A549 (cell line): ENCODE measurements at regions not wholly inside any gene's neighbourhood (a gene's known extent, or its start where the extent isn't known, plus 50 kb on each side); places are given as distances from the start of the nearest gene placed in this dataset.

Experiments used
- ATAC-seq, 2 experiments: fragments of 200-7000 bp in 1 of 2; fragments of >200 bp in 1 of 2; cut with Nextera tagmentation in 1 of 2; cut with Tn5 transposase in 1 of 2; 3 replicates each; pipeline versions ENCODE4 v1.8.0 to v1.9.1; 2018 to 2020; ENCODE audit warnings: mild to moderate bottlenecking in 1 of 2, moderate library complexity in 1 of 2
- CTCF ChIA-PET: fragments of 300-600 bp; sonication (Branson Sonifier 250); formaldehyde crosslinking; extraction: SDS; loops from one replicate; lab custom pipeline; 2021; ENCODE audit warnings: antibody characterized with exemption, inconsistent platforms; lab: Yijun Ruan, JAX
- POLR2A ChIA-PET: fragments of 350-600 bp; formaldehyde crosslinking; extraction: SDS; loops from one replicate; lab custom pipeline; 2021; ENCODE audit warnings: antibody characterized with exemption, inconsistent platforms; lab: Yijun Ruan, JAX
- DNase-seq, 2 experiments: peaks; one replicate each; pipeline versions ENCODE4 v3.0.0 to v3.0.0-alpha.2; 2011 to 2016; ENCODE audit warnings: low read depth in 1 of 2, low spot score in 1 of 2
- FAIRE-seq: peaks from 2 replicates; lab custom pipeline; 2011; peaks lifted over from hg19 to GRCh38; lab: Jason Lieb, UNC
- H3K27ac ChIP-seq, 2 experiments: fragments of >200 bp; sonication (Bioruptor Twin); formaldehyde crosslinking; 3 replicates each; pipeline ENCODE4 v1.5.1; 2016 to 2017
- H3K4me1 ChIP-seq: fragments of >200 bp; sonication (Bioruptor Twin); formaldehyde crosslinking; 3 replicates; pipeline ENCODE4 v1.6.1; 2016
- H3K4me2 ChIP-seq: fragments of >200 bp; sonication (Bioruptor Twin); formaldehyde crosslinking; 3 replicates; pipeline ENCODE4 v1.6.1; 2016
- H3K4me3 ChIP-seq: fragments of >200 bp; sonication (Bioruptor Twin); formaldehyde crosslinking; 3 replicates; pipeline ENCODE4 v1.5.1; 2016
- H3K9me3 ChIP-seq: fragments of >200 bp; sonication (Bioruptor Twin); formaldehyde crosslinking; 3 replicates; pipeline ENCODE4 v1.6.1; 2016
- CBX2 ChIP-seq: fragments of 200-600 bp; sonication (generic); IDR thresholded peaks from 2 replicates; pipeline ENCODE4 v1.6.1; 2016; ENCODE audit warnings: low read depth, mild to moderate bottlenecking, borderline replicate concordance
- CHD2 ChIP-seq: fragments of 150-350 bp; IDR thresholded peaks from 2 replicates; pipeline ENCODE4 v1.6.1; 2014; ENCODE audit warnings: low read length; ENCODE audit not compliant: partially characterized antibody
- ESRRA ChIP-seq: fragments of 150-350 bp; IDR thresholded peaks from 2 replicates; pipeline ENCODE4 v1.6.1; 2014; ENCODE audit warnings: mild to moderate bottlenecking, low read length, borderline replicate concordance
- HMGXB4 ChIP-seq: fragments of 250-450 bp; sonication (Bioruptor Pico); IDR thresholded peaks from 2 replicates; pipeline ENCODE4 v1.5.0; 2021; ENCODE audit warnings: mild to moderate bottlenecking, moderate library complexity, borderline replicate concordance
- HOXA7 ChIP-seq: fragments of 250-450 bp; sonication (Bioruptor Pico); IDR thresholded peaks from 2 replicates; pipeline ENCODE4 v1.5.0; 2020; ENCODE audit warnings: mild to moderate bottlenecking, moderate library complexity
- HOXB5 ChIP-seq: fragments of 250-450 bp; sonication (Bioruptor Pico); IDR thresholded peaks from 2 replicates; pipeline ENCODE4 v1.5.0; 2020; ENCODE audit warnings: mild to moderate bottlenecking, moderate library complexity
- JUN ChIP-seq, 2 experiments: fragments of >200 bp; sonication (Bioruptor Twin); formaldehyde crosslinking; IDR thresholded peaks; 2 replicates in 1 of 2; 3 replicates in 1 of 2; pipeline ENCODE4 v1.6.1; 2016 to 2017
- KDM1A ChIP-seq: fragments of 200-600 bp; sonication (generic); IDR thresholded peaks from 2 replicates; pipeline ENCODE4 v1.6.1; 2016; ENCODE audit warnings: low read depth, mild to moderate bottlenecking
- MAZ ChIP-seq: fragments of 150-350 bp; IDR thresholded peaks from 2 replicates; pipeline ENCODE4 v1.6.1; 2014; ENCODE audit warnings: antibody characterized with exemption, low read depth, low read length, borderline replicate concordance
- NR3C1 ChIP-seq: fragments of >200 bp; sonication (Bioruptor Twin); formaldehyde crosslinking; IDR thresholded peaks from 3 replicates; pipeline ENCODE4 v1.6.1; 2017
- RAD21 ChIP-seq, 2 experiments: fragments of >200 bp in 1 of 2; sonication (Bioruptor Twin) in 1 of 2; formaldehyde crosslinking in 1 of 2; IDR thresholded peaks in 1 of 2; conservative IDR thresholded peaks in 1 of 2; 2 replicates in 1 of 2; 3 replicates in 1 of 2; pipeline ENCODE4 v1.6.1; 2012 to 2018; ENCODE audit warnings: inconsistent platforms in 1 of 2
- RNF2 ChIP-seq: fragments of 200-600 bp; sonication (generic); IDR thresholded peaks from 2 replicates; pipeline ENCODE4 v1.6.1; 2016; ENCODE audit warnings: low read depth, mild to moderate bottlenecking, antibody characterized with exemption, moderate library complexity, borderline replicate concordance
- SMC3 ChIP-seq: fragments of >200 bp; sonication (Bioruptor Twin); formaldehyde crosslinking; IDR thresholded peaks from 3 replicates; pipeline ENCODE4 v1.6.1; 2018; ENCODE audit warnings: inconsistent platforms
- SREBF2 ChIP-seq: fragments of 450-650 bp; IDR thresholded peaks from 2 replicates; pipeline ENCODE4 v1.6.1; 2014; ENCODE audit warnings: mild to moderate bottlenecking, moderate library complexity
- TP53 ChIP-seq: fragments of 250-450 bp; sonication (Bioruptor Pico); IDR thresholded peaks from 2 replicates; pipeline ENCODE4 v1.5.0; 2021; ENCODE audit warnings: mild to moderate bottlenecking, moderate library complexity
- ZFP36 ChIP-seq: fragments of 450-650 bp; IDR thresholded peaks from 2 replicates; pipeline ENCODE4 v1.6.1; 2014; ENCODE audit warnings: borderline replicate concordance; ENCODE audit not compliant: partially characterized antibody
- ZSCAN20 ChIP-seq: fragments of 250-450 bp; sonication (Bioruptor Pico); IDR thresholded peaks from 2 replicates; pipeline ENCODE4 v1.8.0; 2022; ENCODE audit warnings: mild to moderate bottlenecking, moderate library complexity
- WGBS: methylation state at CpG from one replicate; pipeline ENCODE4 v1.1.6; 2017; ENCODE audit errors: missing lambda C conversion rate; 5-methylcytosine and 5-hydroxymethylcytosine counted together
- TF ChIP-seq, protein P1 (sequence below): IDR thresholded peaks from 2 replicates; pipeline ENCODE4 v1.6.1; 2012
- TF ChIP-seq, protein P2 (sequence below): fragments of 250-450 bp; sonication (Bioruptor Pico); IDR thresholded peaks from 2 replicates; pipeline ENCODE4 v1.5.0; 2020; ENCODE audit warnings: low read depth, mild to moderate bottlenecking, moderate library complexity
- TF ChIP-seq, protein P3 (sequence below): fragments of 450-650 bp; IDR thresholded peaks from 2 replicates; pipeline ENCODE4 v1.6.1; 2014; ENCODE audit warnings: antibody characterized with exemption
- TF ChIP-seq, protein P4 (sequence below): fragments of 200-600 bp; sonication (generic); IDR thresholded peaks from 2 replicates; pipeline ENCODE4 v1.6.1; 2016; ENCODE audit warnings: antibody characterized with exemption, mild to moderate bottlenecking, moderate library complexity

- no peak for ATAC-seq
- CTCF ChIA-PET: no interaction called here
- POLR2A ChIA-PET: no interaction called here
- Histone ChIP-seq H3K27ac (no peak overlapping the region), H3K4me2 (no peak overlapping the region), H3K9me3 (no peaks in the 10 kb centered on the region), H3K4me3 (no peak overlapping the region), H3K4me1 (no peaks in the 10 kb centered on the region)
- no peak for DNase-seq
- FAIRE-seq: no peak
- TF ChIP-seq, protein P1, sequence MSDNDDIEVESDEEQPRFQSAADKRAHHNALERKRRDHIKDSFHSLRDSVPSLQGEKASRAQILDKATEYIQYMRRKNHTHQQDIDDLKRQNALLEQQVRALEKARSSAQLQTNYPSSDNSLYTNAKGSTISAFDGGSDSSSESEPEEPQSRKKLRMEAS: no peak
- no peak for TF ChIP-seq RAD21 (conservative IDR thresholded peaks at IDR 0.05 in 1 of 2, IDR thresholded peaks at IDR 0.05 in 1 of 2)
- TF ChIP-seq, all 56 proteins: peak for 0
- WGBS: 81% methylated on average over 2 of the region's 2 CpGs
Measured at GRCh38 chr3:43902415-43902814, 211.7 kb downstream of the ABHD5 start.

DNA sequence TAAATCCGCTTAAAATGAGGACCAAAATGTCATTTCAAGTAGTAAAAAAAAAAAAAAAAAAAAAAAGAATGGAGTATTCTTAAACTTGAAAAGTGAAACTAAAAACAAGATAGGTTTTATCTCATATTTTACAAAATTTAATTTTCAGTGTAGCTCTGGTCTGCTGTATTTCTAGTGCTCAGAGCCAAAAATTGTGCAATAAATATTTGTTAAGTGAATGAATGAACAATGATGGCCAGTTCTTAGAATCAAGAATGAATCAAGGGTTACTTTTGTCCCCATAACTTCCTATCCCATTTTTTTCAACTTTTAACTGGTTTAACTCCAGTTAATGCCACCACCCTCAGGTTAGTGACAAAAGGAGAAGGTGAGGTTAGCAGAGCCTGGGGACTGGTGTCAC, 214.4 kb downstream of the ABHD5 start:
- no peak for ATAC-seq
- Histone ChIP-seq H3K4me1 (no peaks in the 10 kb centered on the region), H3K4me2 (no peak overlapping the region), H3K4me3 (no peak overlapping the region), H3K9me3 (no peaks in the 10 kb centered on the region), H3K27ac (no peak overlapping the region)
- CTCF ChIA-PET: no interaction called here
- no peak for FAIRE-seq
- TF ChIP-seq, protein P2, sequence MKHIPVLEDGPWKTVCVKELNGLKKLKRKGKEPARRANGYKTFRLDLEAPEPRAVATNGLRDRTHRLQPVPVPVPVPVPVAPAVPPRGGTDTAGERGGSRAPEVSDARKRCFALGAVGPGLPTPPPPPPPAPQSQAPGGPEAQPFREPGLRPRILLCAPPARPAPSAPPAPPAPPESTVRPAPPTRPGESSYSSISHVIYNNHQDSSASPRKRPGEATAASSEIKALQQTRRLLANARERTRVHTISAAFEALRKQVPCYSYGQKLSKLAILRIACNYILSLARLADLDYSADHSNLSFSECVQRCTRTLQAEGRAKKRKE (CRISPR knock-in tag): no peak
- TF ChIP-seq CBX2 (no peak), ESRRA (no peak), SMC3 (no peak), HOXA7 (no peak), NR3C1 (no peak), HOXB5 (CRISPR knock-in tag) (no peak), JUN (IDR thresholded peaks at IDR 0.05) (no peak), MAZ (no peak), ZFP36 (no peak), CHD2 (no peak), TP53 (CRISPR knock-in tag) (no peak), ZSCAN20 (CRISPR knock-in tag) (no peak), RNF2 (no peak), HMGXB4 (CRISPR knock-in tag) (no peak), SREBF2 (no peak), KDM1A (no peak)
- TF ChIP-seq, protein P3, sequence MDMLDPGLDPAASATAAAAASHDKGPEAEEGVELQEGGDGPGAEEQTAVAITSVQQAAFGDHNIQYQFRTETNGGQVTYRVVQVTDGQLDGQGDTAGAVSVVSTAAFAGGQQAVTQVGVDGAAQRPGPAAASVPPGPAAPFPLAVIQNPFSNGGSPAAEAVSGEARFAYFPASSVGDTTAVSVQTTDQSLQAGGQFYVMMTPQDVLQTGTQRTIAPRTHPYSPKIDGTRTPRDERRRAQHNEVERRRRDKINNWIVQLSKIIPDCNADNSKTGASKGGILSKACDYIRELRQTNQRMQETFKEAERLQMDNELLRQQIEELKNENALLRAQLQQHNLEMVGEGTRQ: no peak
- TF ChIP-seq, protein P4, sequence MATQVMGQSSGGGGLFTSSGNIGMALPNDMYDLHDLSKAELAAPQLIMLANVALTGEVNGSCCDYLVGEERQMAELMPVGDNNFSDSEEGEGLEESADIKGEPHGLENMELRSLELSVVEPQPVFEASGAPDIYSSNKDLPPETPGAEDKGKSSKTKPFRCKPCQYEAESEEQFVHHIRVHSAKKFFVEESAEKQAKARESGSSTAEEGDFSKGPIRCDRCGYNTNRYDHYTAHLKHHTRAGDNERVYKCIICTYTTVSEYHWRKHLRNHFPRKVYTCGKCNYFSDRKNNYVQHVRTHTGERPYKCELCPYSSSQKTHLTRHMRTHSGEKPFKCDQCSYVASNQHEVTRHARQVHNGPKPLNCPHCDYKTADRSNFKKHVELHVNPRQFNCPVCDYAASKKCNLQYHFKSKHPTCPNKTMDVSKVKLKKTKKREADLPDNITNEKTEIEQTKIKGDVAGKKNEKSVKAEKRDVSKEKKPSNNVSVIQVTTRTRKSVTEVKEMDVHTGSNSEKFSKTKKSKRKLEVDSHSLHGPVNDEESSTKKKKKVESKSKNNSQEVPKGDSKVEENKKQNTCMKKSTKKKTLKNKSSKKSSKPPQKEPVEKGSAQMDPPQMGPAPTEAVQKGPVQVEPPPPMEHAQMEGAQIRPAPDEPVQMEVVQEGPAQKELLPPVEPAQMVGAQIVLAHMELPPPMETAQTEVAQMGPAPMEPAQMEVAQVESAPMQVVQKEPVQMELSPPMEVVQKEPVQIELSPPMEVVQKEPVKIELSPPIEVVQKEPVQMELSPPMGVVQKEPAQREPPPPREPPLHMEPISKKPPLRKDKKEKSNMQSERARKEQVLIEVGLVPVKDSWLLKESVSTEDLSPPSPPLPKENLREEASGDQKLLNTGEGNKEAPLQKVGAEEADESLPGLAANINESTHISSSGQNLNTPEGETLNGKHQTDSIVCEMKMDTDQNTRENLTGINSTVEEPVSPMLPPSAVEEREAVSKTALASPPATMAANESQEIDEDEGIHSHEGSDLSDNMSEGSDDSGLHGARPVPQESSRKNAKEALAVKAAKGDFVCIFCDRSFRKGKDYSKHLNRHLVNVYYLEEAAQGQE: no peak
- WGBS: 79% methylated on average over 1 of the region's 1 CpG
- DNase-seq: no peak
- POLR2A ChIA-PET: no interaction called here
